ENCODE measurements at regions not wholly inside any gene's neighbourhood (a gene's known extent, or its start where the extent isn't known, plus 50 kb on each side); places are given as distances from the start of the nearest gene placed in this dataset.

- TF ChIP-seq RAD21 (IDR thresholded peaks at IDR 0.05; ENCODE audit: low read depth) (no peak), CEBPB (IDR thresholded peaks at IDR 0.05) (no peak), EGR1 (IDR thresholded peaks at IDR 0.05) (no peak), USF1 (IDR thresholded peaks at IDR 0.05) (no peak), CREB1 (IDR thresholded peaks at IDR 0.05; ENCODE audit: low read depth) (no peak), FOXM1 (IDR thresholded peaks at IDR 0.05; ENCODE audit: borderline replicate concordance, low read depth) (no peak), YY1 (IDR thresholded peaks at IDR 0.05; ENCODE audit: low read depth) (no peak)
These were observed 575.6 kb upstream of the GRAMD2B start for GRCh38 chr5:125847561-125847960.

- TF ChIP-seq TAF1 (IDR thresholded peaks at IDR 0.05; ENCODE audit: low read depth) (no peak), RAD21 (IDR thresholded peaks at IDR 0.05; ENCODE audit: low read depth) (no peak)
These were observed 574.5 kb upstream of the GRAMD2B start for GRCh38 chr5:125848751-125849150.

GRCh38 chr5:125856949-125857348 lies 566.3 kb upstream of the GRAMD2B start:
- TF ChIP-seq TAF1 (IDR thresholded peaks at IDR 0.05; ENCODE audit: low read depth) = no peak
- no peak for TF ChIP-seq YY1 (IDR thresholded peaks at IDR 0.05; ENCODE audit: low read depth)
- TF ChIP-seq EP300 (IDR thresholded peaks at IDR 0.05; ENCODE audit: borderline replicate concordance) = no peak
- no peak for TF ChIP-seq USF1 (IDR thresholded peaks at IDR 0.05)
- no peak for TF ChIP-seq TCF12 (IDR thresholded peaks at IDR 0.05; ENCODE audit: low read depth)
- no peak for TF ChIP-seq CREB1 (IDR thresholded peaks at IDR 0.05; ENCODE audit: low read depth)
- no peak for TF ChIP-seq RAD21 (IDR thresholded peaks at IDR 0.05; ENCODE audit: low read depth)
- TF ChIP-seq MAX (IDR thresholded peaks at IDR 0.05) = no peak
- no peak for TF ChIP-seq FOXM1 (IDR thresholded peaks at IDR 0.05; ENCODE audit: borderline replicate concordance, low read depth)
- no peak for TF ChIP-seq ZBTB7A (IDR thresholded peaks at IDR 0.05; ENCODE audit: low read depth)
- no peak for TF ChIP-seq REST (IDR thresholded peaks at IDR 0.05; ENCODE audit: low read depth)
- no peak for TF ChIP-seq NFIC (IDR thresholded peaks at IDR 0.05)
- no peak for TF ChIP-seq TEAD4 (IDR thresholded peaks at IDR 0.05)
- no peak for TF ChIP-seq CEBPB (IDR thresholded peaks at IDR 0.05)
- TF ChIP-seq EGR1 (IDR thresholded peaks at IDR 0.05) = no peak

- TF ChIP-seq MAX (IDR thresholded peaks at IDR 0.05) = no peak
- TF ChIP-seq EP300 (IDR thresholded peaks at IDR 0.05; ENCODE audit: borderline replicate concordance) = no peak
- no peak for TF ChIP-seq TEAD4 (IDR thresholded peaks at IDR 0.05)
- no peak for TF ChIP-seq RAD21 (IDR thresholded peaks at IDR 0.05; ENCODE audit: low read depth)
- no peak for TF ChIP-seq REST (IDR thresholded peaks at IDR 0.05; ENCODE audit: low read depth)
- TF ChIP-seq YY1 (IDR thresholded peaks at IDR 0.05; ENCODE audit: low read depth) = no peak
- no peak for TF ChIP-seq EGR1 (IDR thresholded peaks at IDR 0.05)
- TF ChIP-seq TAF1 (IDR thresholded peaks at IDR 0.05; ENCODE audit: low read depth) = no peak
- TF ChIP-seq NFIC (IDR thresholded peaks at IDR 0.05) = no peak
- no peak for TF ChIP-seq FOXM1 (IDR thresholded peaks at IDR 0.05; ENCODE audit: borderline replicate concordance, low read depth)
These were observed 559.6 kb upstream of the GRAMD2B start for GRCh38 chr5:125863579-125863978.

- TF ChIP-seq TCF12 (IDR thresholded peaks at IDR 0.05; ENCODE audit: low read depth) = no peak
- TF ChIP-seq CREB1 (IDR thresholded peaks at IDR 0.05; ENCODE audit: low read depth) = no peak
- no peak for TF ChIP-seq EP300 (IDR thresholded peaks at IDR 0.05; ENCODE audit: borderline replicate concordance)
- no peak for TF ChIP-seq EGR1 (IDR thresholded peaks at IDR 0.05)
- no peak for TF ChIP-seq TEAD4 (IDR thresholded peaks at IDR 0.05)
- TF ChIP-seq REST (IDR thresholded peaks at IDR 0.05; ENCODE audit: low read depth) = no peak
- no peak for TF ChIP-seq ZBTB7A (IDR thresholded peaks at IDR 0.05; ENCODE audit: low read depth)
- no peak for TF ChIP-seq FOXM1 (IDR thresholded peaks at IDR 0.05; ENCODE audit: borderline replicate concordance, low read depth)
- TF ChIP-seq TAF1 (IDR thresholded peaks at IDR 0.05; ENCODE audit: low read depth) = no peak
- no peak for TF ChIP-seq MAX (IDR thresholded peaks at IDR 0.05)
- no peak for TF ChIP-seq NFIC (IDR thresholded peaks at IDR 0.05)
- no peak for TF ChIP-seq RAD21 (IDR thresholded peaks at IDR 0.05; ENCODE audit: low read depth)
- TF ChIP-seq YY1 (IDR thresholded peaks at IDR 0.05; ENCODE audit: low read depth) = no peak
- TF ChIP-seq CEBPB (IDR thresholded peaks at IDR 0.05) = no peak
- no peak for TF ChIP-seq USF1 (IDR thresholded peaks at IDR 0.05)
These were observed 557.9 kb upstream of the GRAMD2B start for GRCh38 chr5:125865166-125865815.
